ENCODE measurements at regions not wholly inside any gene's neighbourhood (a gene's known extent, or its start where the extent isn't known, plus 50 kb on each side); places are given as distances from the start of the nearest gene placed in this dataset.
"Not testable (repeated sequence)": the region's sequence is repeated elsewhere in the genome, so short reads cannot be mapped to it uniquely, and the experiment has no call there.

- not testable (repeated sequence) for DNase-seq
Measured at GRCh38 chr21:13802757-13803156, 193.2 kb downstream of the POTED start.
